Stimulated activated naive CD8-positive, alpha-beta T cell treated with anti-CD3 and anti-CD28 coated beads, Interleukin-15, Interleukin-2, amounts not matched to agents 100 U/mL and 50 U/mL, for 24 hours (primary cell): ENCODE measurements at regions not wholly inside any gene's neighbourhood (a gene's known extent, or its start where the extent isn't known, plus 50 kb on each side); places are given as distances from the start of the nearest gene placed in this dataset.
"Not testable (repeated sequence)": the region's sequence is repeated elsewhere in the genome, so short reads cannot be mapped to it uniquely, and the experiment has no call there.

Experiments used
- ATAC-seq: fragments of 150-1000 bp; cut with Tn5 transposase; one replicate; pipeline ENCODE4 v1.10.0; 2021
- DNase-seq: peaks from one replicate; pipeline ENCODE4 v3.0.0; 2021

DNA sequence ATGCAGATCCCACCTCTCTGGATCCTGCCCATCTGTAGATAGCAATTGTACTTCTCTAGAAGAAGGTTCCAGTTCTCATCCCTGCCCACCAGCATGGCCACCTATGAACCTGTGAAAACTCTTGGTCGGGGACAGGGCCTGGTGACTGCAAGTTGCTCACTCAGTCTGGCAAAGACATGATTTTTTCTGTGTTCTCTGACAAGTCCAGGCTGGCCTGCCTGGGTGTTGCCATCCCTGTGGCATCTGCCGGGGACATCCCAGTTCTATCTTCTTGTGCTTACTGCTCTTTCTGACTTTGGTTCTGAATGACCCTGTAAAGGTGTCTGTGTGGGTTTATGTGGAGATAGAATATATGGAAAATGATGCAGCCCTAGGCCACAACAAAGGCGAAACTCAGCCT is 545.8 kb downstream of the INSC start:
- DNase-seq (no peak), ATAC-seq (no peak)

DNA sequence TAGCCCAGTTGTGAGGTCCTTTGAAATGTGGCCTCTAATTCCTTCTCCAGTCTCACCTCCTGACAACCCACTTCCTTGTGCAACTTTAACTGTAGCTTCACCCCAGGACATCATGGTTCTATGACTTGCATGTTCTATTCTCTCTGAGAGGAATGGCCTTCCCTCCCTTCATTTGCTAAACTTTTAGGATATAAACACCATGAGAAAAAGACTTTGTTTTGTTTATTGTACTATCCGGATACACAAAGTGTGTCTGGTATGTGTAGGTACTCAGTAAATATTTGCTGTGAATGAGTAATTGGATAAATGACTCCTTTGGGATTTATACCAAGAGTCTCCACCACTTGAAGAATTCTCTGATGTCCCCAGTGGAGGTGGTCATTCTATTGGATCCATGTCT is 547.6 kb downstream of the INSC start:
- DNase-seq, result no peak
- no peak for ATAC-seq

DNA sequence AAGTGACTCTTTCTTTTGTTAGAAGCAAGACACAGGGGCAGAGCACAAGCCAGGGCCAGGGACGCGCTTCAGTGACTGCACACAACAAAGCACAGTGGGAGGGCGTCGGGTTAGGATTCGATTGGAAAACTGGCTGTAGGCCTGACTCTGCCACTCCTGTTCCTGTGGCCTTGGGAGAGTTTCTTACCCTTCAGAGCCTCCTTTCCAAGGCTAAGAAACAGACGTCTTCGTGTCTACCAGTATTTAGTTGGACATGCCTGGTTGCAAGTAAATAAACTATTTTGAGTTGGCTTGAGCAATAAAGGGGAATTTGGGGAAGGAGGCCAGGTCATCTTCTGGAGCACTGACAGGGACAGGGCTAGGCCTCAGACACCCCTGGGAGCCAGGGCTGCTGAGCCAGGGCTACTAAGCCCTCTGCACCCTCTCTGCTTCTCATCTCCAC is 549.1 kb downstream of the INSC start:
- DNase-seq (no peak), ATAC-seq (no peak)

DNA sequence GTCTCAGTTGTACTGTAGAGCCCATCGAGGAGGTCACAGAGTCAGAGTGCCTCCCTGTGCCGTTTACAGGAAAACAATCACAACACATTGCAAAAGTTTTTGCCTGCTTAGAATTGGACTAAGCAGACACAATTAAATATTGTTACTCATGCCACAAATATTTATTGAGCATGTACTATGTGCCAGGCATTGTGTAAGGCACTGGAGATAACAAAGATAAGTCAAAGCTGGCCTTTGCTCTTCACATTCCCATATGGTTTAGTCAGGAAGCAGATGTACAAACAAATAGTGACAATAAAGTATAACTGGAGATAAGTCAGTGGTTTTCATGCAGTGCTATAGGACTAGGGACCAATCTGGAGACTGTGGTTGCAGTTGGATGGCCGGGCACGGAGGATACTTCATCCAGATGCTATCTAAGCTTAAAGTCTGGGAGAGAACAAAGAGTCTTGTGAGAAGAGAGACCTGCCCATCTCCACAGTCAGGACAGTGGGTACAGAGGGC is 550.7 kb downstream of the INSC start:
- DNase-seq, result no peak
- no peak for ATAC-seq

DNA sequence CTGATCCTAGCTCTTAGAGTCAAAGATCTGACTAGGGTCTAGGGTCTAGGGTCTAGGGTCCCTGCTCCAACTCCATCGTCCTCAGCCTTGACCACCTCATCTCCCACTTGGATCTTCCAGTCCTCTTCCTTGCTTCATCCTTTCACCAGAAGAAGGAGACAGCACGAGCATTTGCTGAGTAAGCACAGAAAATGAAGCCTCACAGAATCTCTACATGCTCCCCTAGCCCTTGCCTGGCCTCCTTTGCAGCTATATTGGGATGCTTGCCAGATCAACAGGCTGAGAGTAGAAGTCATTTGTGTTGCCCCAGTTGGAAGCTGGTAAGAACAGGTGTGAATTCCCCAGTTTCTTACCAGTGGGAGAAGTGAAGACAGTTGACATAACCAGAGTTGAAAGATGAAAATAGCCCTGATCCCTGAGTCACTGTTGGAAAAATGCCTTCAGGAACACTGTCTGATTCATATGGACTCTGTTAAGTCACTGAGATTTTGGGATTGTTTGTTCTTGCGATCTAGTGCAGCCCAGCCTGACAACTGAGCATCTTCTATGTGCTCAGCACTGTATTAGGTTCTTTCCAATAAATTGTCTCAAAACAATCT is 552.5 kb downstream of the INSC start:
- ATAC-seq, result no peak
- no peak for DNase-seq

DNA sequence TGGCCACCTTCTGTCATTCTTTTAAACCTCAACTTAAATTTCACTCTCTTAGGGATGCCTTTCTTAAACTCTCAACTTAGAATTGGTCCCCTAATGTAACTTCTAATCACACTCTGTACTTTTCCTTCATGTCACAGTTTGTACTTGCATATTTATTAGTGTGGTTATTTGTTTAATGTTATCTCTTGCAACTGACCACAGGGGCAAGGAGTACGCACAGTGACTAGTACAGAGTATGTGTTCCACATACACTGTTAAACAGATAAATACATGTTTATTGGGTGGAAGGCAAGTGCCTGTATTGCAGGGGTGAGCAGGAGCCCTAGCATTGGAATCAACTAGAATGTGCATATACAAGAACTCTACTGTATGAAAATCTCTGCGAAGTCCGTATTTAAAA is 554.0 kb downstream of the INSC start:
- no peak for DNase-seq
- ATAC-seq, result no peak

DNA sequence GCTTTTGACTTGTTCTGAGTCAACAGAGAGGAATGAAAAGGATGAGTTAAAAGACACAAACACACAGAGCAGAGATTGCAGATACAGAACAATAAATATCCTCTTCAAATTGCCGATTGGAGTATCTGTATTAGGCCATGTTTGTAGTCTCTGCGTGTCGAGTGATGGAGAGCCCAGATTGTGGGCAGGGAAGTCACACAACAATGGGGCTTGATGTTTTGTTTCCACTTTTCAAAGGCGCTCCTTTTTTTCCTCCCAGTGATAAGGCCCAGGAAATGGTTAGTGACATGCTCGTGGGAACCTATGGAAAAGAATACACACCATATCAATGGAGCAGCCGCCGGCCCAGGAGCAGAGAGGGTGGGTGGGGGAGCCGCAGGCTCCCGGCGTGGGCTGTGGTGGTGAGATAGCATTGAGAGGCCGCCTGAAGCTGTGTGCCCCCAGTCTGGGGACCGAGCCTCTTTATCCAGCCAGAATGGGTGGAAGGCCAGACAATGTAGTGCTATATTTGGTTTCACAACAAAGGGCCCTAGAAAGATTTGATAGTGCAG is 555.9 kb downstream of the INSC start:
- no peak for DNase-seq
- no peak for ATAC-seq

DNA sequence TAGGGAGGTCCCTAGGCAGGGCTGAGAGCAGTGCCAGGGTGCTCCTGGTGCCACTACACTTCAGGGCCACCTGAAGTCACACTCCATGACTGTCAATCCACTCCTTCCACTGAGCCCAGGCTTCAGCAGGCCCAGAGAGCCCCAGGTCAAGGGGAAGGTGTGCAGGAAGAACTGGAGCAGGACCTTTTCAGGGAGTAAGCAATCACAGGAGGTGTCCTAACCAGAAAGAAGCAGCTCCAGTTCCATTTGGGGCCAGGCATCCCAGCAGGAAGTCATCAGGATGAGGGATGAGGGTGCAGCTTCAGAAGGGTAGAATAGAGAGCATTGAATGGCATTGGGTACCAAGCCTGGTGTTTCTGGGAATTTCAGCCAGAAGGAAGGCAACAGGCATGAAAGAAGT is 556.5 kb downstream of the INSC start:
- no peak for DNase-seq
- ATAC-seq, result no peak

DNA sequence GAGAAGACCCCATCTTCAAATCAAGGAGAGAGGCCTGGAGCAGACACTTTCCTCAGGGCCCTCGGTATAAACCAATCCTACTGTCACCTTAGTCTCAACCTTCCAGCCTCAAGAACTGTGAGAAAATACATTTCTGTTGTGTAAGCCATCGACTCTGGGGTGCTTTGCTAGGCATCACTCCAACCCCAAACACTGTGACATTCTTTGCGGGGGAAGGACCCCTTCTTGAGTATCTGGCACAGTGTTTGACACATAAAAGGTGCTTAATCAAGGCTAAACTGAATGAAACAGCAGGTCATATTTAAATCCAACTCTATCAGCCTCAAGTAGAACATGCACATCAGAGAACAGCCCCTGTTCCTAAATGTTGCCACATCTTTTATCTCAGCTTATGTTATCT is 558.1 kb downstream of the INSC start:
- no peak for DNase-seq
- ATAC-seq, result no peak

DNA sequence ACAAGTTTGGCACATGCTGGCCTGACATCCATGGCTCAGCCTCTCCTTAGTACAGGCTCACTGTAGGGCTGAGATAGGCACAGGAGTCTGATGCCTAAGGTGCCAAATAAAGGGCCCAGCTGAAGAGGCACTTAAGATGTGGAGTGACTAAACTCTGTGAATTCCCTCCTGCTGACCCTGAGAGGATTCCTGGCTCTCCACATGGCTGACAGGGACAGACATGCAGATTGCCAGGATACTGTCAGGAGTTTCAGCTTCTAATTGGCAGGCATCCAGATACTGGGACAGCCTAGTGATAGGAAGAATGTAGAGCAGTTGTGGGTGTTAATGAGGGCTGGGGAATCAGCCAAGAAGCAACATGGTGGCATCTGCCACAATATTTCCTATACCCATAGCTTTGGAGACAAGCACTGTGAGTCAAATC is 558.7 kb downstream of the INSC start:
- ATAC-seq (no peak), DNase-seq (no peak)

DNA sequence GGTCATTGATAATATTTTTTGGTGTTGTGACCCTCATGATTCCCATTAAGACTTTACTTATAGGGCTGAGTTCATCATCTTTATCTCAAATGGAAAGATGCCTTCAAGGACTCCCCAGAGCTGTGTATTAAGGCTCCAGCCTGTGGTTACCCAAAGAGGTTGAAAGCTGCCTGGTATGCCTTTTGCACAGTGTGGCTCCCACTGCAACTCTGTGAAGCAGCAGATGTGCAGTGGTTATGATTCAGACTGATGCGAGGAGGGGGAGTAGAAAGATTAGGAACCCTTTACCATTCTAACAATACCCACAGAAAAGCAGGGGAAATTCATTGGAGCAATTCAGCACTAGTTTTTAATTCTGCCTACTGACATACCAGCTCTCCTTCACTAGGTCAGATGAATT is 560.0 kb downstream of the INSC start:
- DNase-seq (no peak), ATAC-seq (no peak)

DNA sequence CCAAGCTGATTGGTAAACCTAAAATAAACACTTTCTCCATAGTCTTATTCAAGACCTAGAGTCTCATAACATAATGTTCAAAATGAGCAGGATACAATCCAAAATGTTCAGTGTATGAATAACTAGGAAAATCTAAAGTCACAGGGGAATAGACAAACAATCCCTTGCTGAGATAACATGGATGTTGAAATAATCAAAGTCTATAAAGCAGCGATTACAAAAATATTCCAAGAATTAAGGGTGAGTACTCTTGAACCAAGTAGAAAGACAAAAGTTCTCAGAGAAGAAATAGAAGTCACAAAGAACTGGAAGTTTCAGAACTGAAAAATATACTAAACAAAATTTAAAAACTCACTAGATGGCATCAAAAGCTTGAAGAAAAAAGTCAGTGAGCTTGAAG is 561.0 kb downstream of the INSC start:
- ATAC-seq (no peak), DNase-seq (no peak)

DNA sequence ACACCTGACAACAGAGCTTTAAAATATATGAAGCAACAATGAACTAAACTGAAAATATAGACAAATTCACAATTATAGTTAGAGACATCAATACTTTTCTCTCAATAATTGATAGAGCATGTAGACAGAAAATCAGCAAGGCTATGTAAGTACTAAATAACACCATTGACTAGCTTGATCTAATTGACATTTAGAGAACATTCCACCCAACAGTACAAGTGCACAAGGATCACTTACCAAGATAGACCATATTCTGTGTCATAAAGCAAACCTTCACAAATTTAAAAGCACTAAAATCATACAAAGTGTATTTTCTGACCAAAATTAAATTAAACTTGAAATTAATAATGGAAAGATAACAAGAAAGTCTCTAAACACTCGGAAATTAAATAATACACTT is 562.5 kb downstream of the INSC start:
- ATAC-seq, result no peak
- DNase-seq, result no peak

DNA sequence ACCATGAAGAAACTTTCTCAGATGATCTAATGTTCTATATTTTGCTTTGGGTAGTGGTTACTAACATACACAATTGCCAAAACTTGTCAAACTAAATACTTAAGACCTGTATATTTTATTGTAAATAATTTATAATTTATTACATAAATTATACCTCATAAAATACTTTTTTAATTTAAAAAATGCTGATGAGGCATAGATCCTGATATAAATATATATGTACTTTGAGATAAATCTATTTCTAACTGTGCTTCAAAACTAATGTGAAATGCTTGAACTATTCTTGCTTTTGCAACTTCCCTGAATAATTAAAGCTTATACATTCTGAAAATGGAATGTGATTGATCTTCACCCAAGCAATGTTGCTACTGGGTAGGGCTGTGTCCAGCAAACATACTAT is 568.8 kb downstream of the INSC start:
- ATAC-seq (no peak), DNase-seq (no peak)

DNA sequence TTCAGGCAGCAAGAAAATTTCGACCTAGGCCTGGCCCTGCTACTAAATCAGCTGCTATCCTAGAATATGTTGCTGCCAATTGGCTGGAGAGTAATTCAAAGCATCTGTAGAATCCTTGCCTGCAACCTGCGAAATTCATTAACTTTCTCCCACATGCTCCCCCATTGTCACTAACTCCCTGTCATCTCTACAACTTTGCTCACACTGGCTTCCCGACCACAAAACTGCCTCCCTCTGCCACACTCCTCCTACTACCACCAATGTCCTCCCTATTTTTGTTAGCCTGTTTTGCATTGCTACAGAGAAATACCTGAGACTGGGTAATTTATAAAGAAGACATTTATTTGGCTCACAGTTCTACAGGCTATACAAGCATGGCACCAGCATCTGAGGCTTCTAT is 570.6 kb downstream of the INSC start:
- no peak for ATAC-seq
- no peak for DNase-seq

DNA sequence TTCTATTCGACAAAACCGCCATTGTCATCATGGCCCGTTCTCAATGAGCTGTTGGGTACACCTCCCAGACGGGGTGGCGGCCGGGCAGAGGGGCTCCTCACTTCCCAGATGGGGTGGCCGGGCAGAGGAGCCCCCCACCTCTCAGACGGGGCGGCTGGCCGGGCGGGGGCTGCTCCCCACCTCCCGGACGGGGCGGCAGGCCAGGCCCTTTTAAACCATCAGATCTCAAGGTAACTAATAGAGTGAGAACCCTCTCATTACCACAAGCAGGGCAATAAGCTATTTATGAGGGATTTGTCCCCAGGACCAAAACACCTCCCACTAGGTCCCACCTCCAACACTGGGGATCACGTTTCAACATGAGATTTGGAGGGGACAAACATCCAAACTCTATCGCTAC is 571.5 kb downstream of the INSC start:
- ATAC-seq, DNase-seq: not testable (repeated sequence)

DNA sequence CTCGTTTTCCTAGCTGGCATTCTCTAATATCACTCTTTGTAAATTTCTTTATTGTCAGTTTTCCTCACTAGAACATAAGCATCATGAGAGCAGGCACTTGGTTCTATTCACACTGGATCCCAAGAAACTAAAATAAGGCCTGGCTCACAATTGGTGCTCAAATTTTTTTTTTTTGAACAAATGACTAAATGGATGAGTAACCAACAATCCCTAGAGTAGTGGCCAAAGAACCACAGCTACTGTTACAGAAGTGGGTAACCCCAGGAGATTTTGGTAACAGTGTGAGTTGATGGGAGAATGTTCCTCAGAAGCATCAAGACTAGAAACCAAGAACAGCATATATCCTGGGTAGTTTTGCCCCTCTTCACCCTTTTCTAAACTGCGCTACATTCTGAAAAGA is 572.6 kb downstream of the INSC start:
- no peak for DNase-seq
- no peak for ATAC-seq

DNA sequence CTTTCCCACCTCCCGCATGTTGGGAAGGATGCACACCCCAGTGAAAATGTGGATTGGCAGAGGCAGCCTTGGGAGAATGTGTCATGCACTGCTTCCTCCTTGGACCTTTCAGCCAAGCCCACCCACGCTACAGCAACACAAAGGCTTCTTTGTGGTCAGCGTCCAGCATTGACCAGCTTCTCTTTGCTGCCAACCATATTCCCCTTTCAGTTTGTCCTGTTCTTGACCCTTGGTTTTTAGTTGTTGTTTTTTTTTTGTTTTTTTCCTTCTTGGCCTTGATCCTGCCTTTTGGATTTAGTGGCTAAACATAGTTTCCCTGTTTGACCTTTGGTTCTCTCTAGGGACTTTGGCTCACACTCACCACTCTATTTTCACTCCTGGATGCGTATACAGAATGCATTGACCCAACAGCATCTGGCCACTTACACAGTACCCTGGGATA is 573.6 kb downstream of the INSC start:
- ATAC-seq (no peak), DNase-seq (no peak)

DNA sequence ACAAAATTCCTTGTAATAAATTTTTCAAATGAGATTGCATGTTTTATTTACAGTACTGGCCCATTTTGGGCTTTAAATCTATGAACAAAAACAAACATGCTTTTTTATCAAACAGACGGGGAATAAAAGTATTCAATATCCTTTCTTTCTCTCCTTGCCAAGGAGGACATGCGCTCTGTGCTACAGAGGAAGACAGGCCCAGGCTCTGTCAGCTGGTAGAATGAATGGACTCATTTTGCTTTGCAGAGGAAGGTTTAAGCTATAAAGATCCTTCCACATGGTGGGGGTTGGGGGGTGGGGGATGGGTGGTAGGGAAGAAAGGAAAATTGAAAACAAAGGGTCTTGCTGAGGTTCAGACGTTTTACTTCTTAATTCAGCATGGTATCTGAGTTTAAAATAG is 575.6 kb downstream of the INSC start:
- ATAC-seq (no peak), DNase-seq (no peak)

DNA sequence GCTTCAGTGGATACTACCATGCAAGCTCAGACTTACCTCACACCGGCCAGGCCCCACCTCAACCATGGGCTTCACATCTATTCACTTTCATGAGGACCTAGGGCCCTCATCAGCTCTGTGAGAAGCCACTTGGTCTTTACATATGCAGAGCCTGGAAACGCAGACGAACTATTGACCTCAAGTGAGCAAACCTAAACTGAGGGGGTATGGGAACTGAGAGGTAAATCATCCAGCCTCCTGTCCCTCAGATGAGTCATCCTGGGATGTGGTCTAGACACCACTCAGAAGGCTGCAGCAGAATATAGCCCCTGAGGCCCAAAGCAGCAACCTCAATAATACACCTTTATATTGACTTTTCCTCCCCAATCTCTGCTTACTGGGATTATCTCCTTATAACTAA is 578.0 kb downstream of the INSC start:
- DNase-seq, result no peak
- ATAC-seq, result no peak

DNA sequence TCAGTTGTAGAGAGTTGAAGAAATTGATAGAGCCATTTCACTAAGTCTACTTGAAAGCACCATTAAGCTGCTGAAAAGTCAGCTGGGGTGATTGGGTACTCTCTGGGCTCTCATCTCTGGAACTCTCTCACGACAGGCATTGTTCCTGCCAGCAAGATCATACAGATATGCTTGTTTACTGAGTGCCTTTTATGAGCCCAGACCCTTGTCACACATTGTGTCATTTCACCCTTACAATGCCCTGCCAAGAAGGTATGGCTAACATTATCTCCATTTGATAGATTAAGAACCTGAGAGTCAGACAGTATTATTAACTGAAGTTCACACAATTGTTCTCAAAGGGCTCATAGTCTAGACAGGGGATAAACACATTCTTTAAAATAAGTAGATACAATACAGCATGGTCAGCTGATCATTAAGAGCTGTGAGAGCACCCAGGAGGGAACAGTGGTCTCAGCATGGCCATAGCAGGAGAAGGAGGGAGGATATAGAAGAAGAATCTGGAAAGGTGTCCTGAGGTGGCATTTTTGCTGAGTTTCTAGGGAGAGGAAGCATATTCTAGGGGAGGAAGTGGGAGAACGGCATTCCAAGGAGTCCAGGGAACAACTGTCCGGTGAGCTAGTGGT is 580.5 kb downstream of the INSC start:
- no peak for ATAC-seq
- no peak for DNase-seq

DNA sequence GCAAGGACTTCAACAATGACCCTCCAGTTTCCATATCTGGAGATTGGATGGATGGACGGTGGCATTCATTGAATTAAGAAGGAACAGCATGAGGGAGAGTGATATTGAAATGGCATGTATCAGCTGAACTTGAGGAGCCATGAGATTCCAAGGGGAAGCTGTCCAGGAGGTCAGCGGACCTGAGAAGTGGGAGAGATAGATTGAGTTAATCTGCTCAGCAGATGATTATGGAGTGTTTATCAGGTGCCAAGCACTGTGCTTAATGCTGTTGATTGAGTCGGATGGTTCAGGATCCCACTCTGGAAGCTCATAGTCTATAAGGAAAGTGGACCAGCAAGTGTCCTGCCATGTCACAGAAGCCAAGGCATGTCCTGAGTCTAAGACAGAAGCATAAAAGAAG is 581.3 kb downstream of the INSC start:
- ATAC-seq (no peak), DNase-seq (no peak)

DNA sequence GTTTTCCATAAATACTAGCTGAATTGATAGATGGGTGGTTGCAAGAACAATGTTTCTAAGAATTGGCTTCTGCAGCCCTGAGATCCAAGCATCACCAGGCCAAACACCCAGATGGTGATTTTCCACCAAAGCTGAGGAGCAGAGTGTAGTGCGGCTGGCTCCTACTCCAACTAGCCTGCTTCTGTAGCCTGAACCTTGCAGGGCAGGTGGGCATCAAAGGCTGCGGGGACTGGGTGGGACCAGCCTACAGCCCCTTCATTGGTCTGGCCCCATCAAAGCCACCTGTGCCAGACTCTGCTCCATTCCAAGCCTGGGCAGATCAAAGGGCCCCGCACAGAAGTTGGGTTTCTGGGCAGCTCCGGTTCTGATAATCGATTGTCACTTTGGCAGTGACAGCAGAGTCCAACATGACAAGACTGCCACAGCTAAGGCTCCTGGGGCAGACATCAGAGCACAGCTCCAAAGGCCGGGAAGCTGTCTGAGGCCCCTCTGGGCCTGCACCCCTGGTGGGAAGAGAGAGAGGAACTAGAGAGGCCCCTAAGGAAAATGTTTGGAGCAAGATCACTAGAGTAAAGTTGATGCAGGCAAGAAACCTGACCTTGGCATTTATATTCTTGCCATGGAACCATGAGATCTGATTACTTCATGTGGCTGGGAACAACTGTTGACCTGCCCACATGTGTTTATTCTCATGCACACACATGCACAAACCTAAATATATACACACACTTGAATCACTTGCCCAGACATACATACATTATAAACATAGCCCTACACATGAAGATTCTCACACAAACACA is 582.9 kb downstream of the INSC start:
- no peak for ATAC-seq

More for the DNA sequence above, 582.9 kb downstream of the INSC start:
- DNase-seq, result no peak
